HG03342 (cell line): ENCODE measurements at regions not wholly inside any gene's neighbourhood (a gene's known extent, or its start where the extent isn't known, plus 50 kb on each side); places are given as distances from the start of the nearest gene placed in this dataset.

Source experiments
- ATAC-seq: cut with Tn5 transposase; IDR thresholded peaks from one replicate; pipeline ENCODE4 v1.9.1; 2021; ENCODE audit warnings: mild to moderate bottlenecking, moderate library complexity; ENCODE audit not compliant: unreplicated experiment

GRCh38 chr9:4386819-4387218 lies 87.0 kb upstream of the GLIS3 start:
- ATAC-seq, result no peak

- ATAC-seq, result no peak
Observed at GRCh38 chr9:4384750-4385149, 84.9 kb upstream of the GLIS3 start.

GRCh38 chr9:4382722-4383317 lies 83.0 kb upstream of the GLIS3 start:
- ATAC-seq, result no peak

GRCh38 chr9:4381744-4382143 lies 81.9 kb upstream of the GLIS3 start:
- no peak for ATAC-seq

GRCh38 chr9:4380406-4380805 lies 80.5 kb upstream of the GLIS3 start:
- ATAC-seq, result no peak

- ATAC-seq, result no peak
Observed at GRCh38 chr9:4375424-4376200, 75.7 kb upstream of the GLIS3 start.

- no peak for ATAC-seq
Observed at GRCh38 chr9:4371108-4371507, 71.2 kb upstream of the GLIS3 start.

GRCh38 chr9:4370501-4370900 lies 70.6 kb upstream of the GLIS3 start:
- no peak for ATAC-seq

- ATAC-seq, result no peak
Observed at GRCh38 chr9:4366591-4367330, 66.9 kb upstream of the GLIS3 start.

- ATAC-seq, result no peak
Observed at GRCh38 chr9:4365055-4365454, 65.2 kb upstream of the GLIS3 start.

- no peak for ATAC-seq
Observed at GRCh38 chr9:4362281-4362680, 62.4 kb upstream of the GLIS3 start.

- no peak for ATAC-seq
Observed at GRCh38 chr9:4359016-4359415, 59.1 kb upstream of the GLIS3 start.

GRCh38 chr9:4357929-4358328 lies 58.1 kb upstream of the GLIS3 start:
- ATAC-seq, result no peak

GRCh38 chr9:4356306-4356705 lies 56.4 kb upstream of the GLIS3 start:
- ATAC-seq, result no peak

GRCh38 chr9:4353236-4353635 lies 53.4 kb upstream of the GLIS3 start:
- ATAC-seq, result no peak

GRCh38 chr9:4349816-4350418 lies 50.0 kb upstream of the GLIS3 start:
- ATAC-seq, result no peak
